Omental fat pad (tissue), 3 donors: ENCODE measurements at regions not wholly inside any gene's neighbourhood (a gene's known extent, or its start where the extent isn't known, plus 50 kb on each side); places are given as distances from the start of the nearest gene placed in this dataset.

Experiments
- ATAC-seq: fragments of 150-250 bp; one replicate; pipeline ENCODE4 v1.9.1; 2016; ENCODE audit warnings: mild to moderate bottlenecking, moderate library complexity; ENCODE audit not compliant: low FRiP score
- DNase-seq: peaks from one replicate; pipeline ENCODE4 v3.0.0-alpha.2; 2019; ENCODE audit warnings: low spot score
- CTCF ChIP-seq, 3 donors: fragments of 450-650 bp; IDR thresholded peaks; one replicate each; pipeline ENCODE4 v1.5.1; 2016 to 2017; ENCODE audit warnings: antibody characterized with exemption in 3 of 3, mild to moderate bottlenecking in 3 of 3, moderate library complexity in 2 of 3

- no peak for TF ChIP-seq CTCF (IDR thresholded peaks at IDR 0.05)
- ATAC-seq, result no peak
- no peak for DNase-seq
These were observed 120.7 kb upstream of the TMTC2 start for GRCh38 chr12:82565966-82566365.

- ATAC-seq (no peak), DNase-seq (no peak)
- TF ChIP-seq CTCF (IDR thresholded peaks at IDR 0.05), result no peak
These were observed 119.0 kb upstream of the TMTC2 start for GRCh38 chr12:82567688-82568087.

GRCh38 chr12:82574191-82574590 is 112.5 kb upstream of the TMTC2 start:
- ATAC-seq (no peak), DNase-seq (no peak)
- no peak for TF ChIP-seq CTCF (IDR thresholded peaks at IDR 0.05)

- ATAC-seq (no peak), DNase-seq (no peak)
- TF ChIP-seq CTCF (IDR thresholded peaks at IDR 0.05), result no peak
These were observed 108.0 kb upstream of the TMTC2 start for GRCh38 chr12:82578725-82579124.

GRCh38 chr12:82583756-82584155 is 103.0 kb upstream of the TMTC2 start:
- no peak for DNase-seq
- TF ChIP-seq CTCF (IDR thresholded peaks at IDR 0.05), result no peak
- ATAC-seq, result no peak

GRCh38 chr12:82593143-82593542 is 93.6 kb upstream of the TMTC2 start:
- no peak for DNase-seq
- no peak for ATAC-seq
- no peak for TF ChIP-seq CTCF (IDR thresholded peaks at IDR 0.05)

- TF ChIP-seq CTCF (IDR thresholded peaks at IDR 0.05), result no peak
- ATAC-seq, result no peak
- DNase-seq, result no peak
These were observed 92.8 kb upstream of the TMTC2 start for GRCh38 chr12:82593901-82594396.
